ENCODE measurements at regions not wholly inside any gene's neighbourhood (a gene's known extent, or its start where the extent isn't known, plus 50 kb on each side); places are given as distances from the start of the nearest gene placed in this dataset.

GRCh38 chr10:130472236-130472635 lies 336.0 kb downstream of the GLRX3 start:
- Histone ChIP-seq H3K79me1 (ENCODE audit: insufficient read depth, low read depth, low read length, poor library complexity, severe bottlenecking) (no peaks in the 10 kb centered on the region), H2BK20ac (ENCODE audit: low read depth, low read length, poor library complexity, severe bottlenecking) (no peak overlapping the region), H3K9ac (ENCODE audit: extremely low read depth, insufficient read length, low read length) (no peak overlapping the region), H3K27me3 (ENCODE audit: insufficient read depth, low read length) (no peaks in the 10 kb centered on the region), H3K4me1 (ENCODE audit: insufficient read depth, low read length) (no peaks in the 10 kb centered on the region), H2AFZ (ENCODE audit: low read length) (no peak overlapping the region), H4K20me1 (ENCODE audit: control insufficient read depth, insufficient read depth, insufficient read length) (peaks cover 2% of the 10 kb centered on the region), H2BK5ac (ENCODE audit: insufficient read length, low read length) (no peak overlapping the region), H3K23ac (ENCODE audit: insufficient read length, low read depth, low read length) (no peak overlapping the region), H2AK5ac (ENCODE audit: insufficient read length, low read length) (no peak overlapping the region), H4K8ac (replicated peaks; ENCODE audit: insufficient read length, low read depth, low read length) (no peak overlapping the region), H2BK120ac (ENCODE audit: low read depth, low read length, poor library complexity, severe bottlenecking) (no peak overlapping the region), H3K4ac (ENCODE audit: low read depth, low read length) (no peak overlapping the region), H3K79me2 (ENCODE audit: insufficient read depth, low read length) (no peaks in the 10 kb centered on the region), H3K23me2 (ENCODE audit: insufficient read length, low read depth, low read length, poor library complexity, severe bottlenecking) (no peaks in the 10 kb centered on the region), H3T11ph (ENCODE audit: low read length) (no peak overlapping the region), H3K4me2 (ENCODE audit: insufficient read depth, insufficient read length, low read length) (no peak overlapping the region), H3K27ac (ENCODE audit: insufficient read length, low read depth, low read length) (no peak overlapping the region), H2BK15ac (ENCODE audit: low read depth, low read length) (no peak overlapping the region), H3K18ac (ENCODE audit: insufficient read length, low read depth, low read length) (no peak overlapping the region), H4K5ac (ENCODE audit: insufficient read length, low read depth, low read length) (no peak overlapping the region), H3K14ac (ENCODE audit: insufficient read depth, low read length) (no peak overlapping the region), H4K91ac (ENCODE audit: insufficient read length, low read depth, low read length) (no peak overlapping the region), H3K56ac (ENCODE audit: insufficient read length, low read depth, low read length) (no peak overlapping the region), H2BK12ac (ENCODE audit: insufficient read length, low read depth, low read length) (no peak overlapping the region), H3K9me3 (ENCODE audit: control insufficient read depth, low read depth, low read length) (no peaks in the 10 kb centered on the region)
- Mint-ChIP-seq H3K4me3 (no peak overlapping the region), H3K36me3 (ENCODE audit: insufficient read depth in 1 of 3, low read depth in 3 of 3) (peaks cover 0 to 4% (median 3%) of the 10 kb centered on the region in 3 experiments; a peak in 3 of 7 replicates), H3K4me1 (peaks cover 6% of the 10 kb centered on the region in 2 experiments; a peak in 3 of 4 replicates), H3K27ac (no peak overlapping the region), H3K9me3 (peaks cover 9 to 19% of the 10 kb centered on the region in 2 experiments), H3K27me3 (ENCODE audit: low read depth) (peaks cover 15% of the 10 kb centered on the region)
- DNase-seq = no peak
- TF ChIP-seq, protein P1, sequence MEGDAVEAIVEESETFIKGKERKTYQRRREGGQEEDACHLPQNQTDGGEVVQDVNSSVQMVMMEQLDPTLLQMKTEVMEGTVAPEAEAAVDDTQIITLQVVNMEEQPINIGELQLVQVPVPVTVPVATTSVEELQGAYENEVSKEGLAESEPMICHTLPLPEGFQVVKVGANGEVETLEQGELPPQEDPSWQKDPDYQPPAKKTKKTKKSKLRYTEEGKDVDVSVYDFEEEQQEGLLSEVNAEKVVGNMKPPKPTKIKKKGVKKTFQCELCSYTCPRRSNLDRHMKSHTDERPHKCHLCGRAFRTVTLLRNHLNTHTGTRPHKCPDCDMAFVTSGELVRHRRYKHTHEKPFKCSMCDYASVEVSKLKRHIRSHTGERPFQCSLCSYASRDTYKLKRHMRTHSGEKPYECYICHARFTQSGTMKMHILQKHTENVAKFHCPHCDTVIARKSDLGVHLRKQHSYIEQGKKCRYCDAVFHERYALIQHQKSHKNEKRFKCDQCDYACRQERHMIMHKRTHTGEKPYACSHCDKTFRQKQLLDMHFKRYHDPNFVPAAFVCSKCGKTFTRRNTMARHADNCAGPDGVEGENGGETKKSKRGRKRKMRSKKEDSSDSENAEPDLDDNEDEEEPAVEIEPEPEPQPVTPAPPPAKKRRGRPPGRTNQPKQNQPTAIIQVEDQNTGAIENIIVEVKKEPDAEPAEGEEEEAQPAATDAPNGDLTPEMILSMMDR (conservative IDR thresholded peaks at IDR 0.05) = no peak
- no CpG with 5 or more reads among the region's 5 CpGs for WGBS (ENCODE audit: extremely low coverage, insufficient read length, low lambda C conversion rate)

Measured in H9 (cell line).